ENCODE measurements at regions not wholly inside any gene's neighbourhood (a gene's known extent, or its start where the extent isn't known, plus 50 kb on each side); places are given as distances from the start of the nearest gene placed in this dataset.

GRCh38 chr10:131430716-131431412, 119.3 kb upstream of the TCERG1L start:
- TF ChIP-seq POLR2A (IDR thresholded peaks at IDR 0.05; ENCODE audit: low read depth, low read length): no peak
- no peak for DNase-seq (ENCODE audit: insufficient read length, low spot score)
- no peak for FAIRE-seq

- TF ChIP-seq POLR2A (IDR thresholded peaks at IDR 0.05; ENCODE audit: low read depth, low read length): no peak
- DNase-seq (ENCODE audit: insufficient read length, low spot score) (no peak), FAIRE-seq (no peak)
Measured at GRCh38 chr10:131431533-131431932, 120.0 kb upstream of the TCERG1L start.

GRCh38 chr10:131431978-131432690, 120.6 kb upstream of the TCERG1L start:
- no peak for TF ChIP-seq POLR2A (IDR thresholded peaks at IDR 0.05; ENCODE audit: low read depth, low read length)
- DNase-seq (ENCODE audit: insufficient read length, low spot score) (no peak), FAIRE-seq (no peak)

GRCh38 chr10:131433568-131433967, 122.0 kb upstream of the TCERG1L start:
- FAIRE-seq (no peak), DNase-seq (ENCODE audit: insufficient read length, low spot score) (no peak)
- TF ChIP-seq POLR2A (IDR thresholded peaks at IDR 0.05; ENCODE audit: low read depth, low read length): no peak

GRCh38 chr10:131435232-131435631, 123.7 kb upstream of the TCERG1L start:
- DNase-seq (ENCODE audit: insufficient read length, low spot score): no peak
- no peak for TF ChIP-seq POLR2A (IDR thresholded peaks at IDR 0.05; ENCODE audit: low read depth, low read length)
- no peak for FAIRE-seq

- FAIRE-seq (no peak), DNase-seq (ENCODE audit: insufficient read length, low spot score) (no peak)
- TF ChIP-seq POLR2A (IDR thresholded peaks at IDR 0.05; ENCODE audit: low read depth, low read length): no peak
Measured at GRCh38 chr10:131435760-131436457, 124.4 kb upstream of the TCERG1L start.

- TF ChIP-seq POLR2A (IDR thresholded peaks at IDR 0.05; ENCODE audit: low read depth, low read length): no peak
- FAIRE-seq (no peak), DNase-seq (ENCODE audit: insufficient read length, low spot score) (no peak)
Measured at GRCh38 chr10:131436458-131436857, 124.9 kb upstream of the TCERG1L start.

- FAIRE-seq: no peak
- TF ChIP-seq POLR2A (IDR thresholded peaks at IDR 0.05; ENCODE audit: low read depth, low read length): no peak
- no peak for DNase-seq (ENCODE audit: insufficient read length, low spot score)
Measured at GRCh38 chr10:131437556-131438475, 126.3 kb upstream of the TCERG1L start.

GRCh38 chr10:131438665-131439064, 127.1 kb upstream of the TCERG1L start:
- DNase-seq (ENCODE audit: insufficient read length, low spot score) (no peak), FAIRE-seq (no peak)
- TF ChIP-seq POLR2A (IDR thresholded peaks at IDR 0.05; ENCODE audit: low read depth, low read length): no peak

- no peak for DNase-seq (ENCODE audit: insufficient read length, low spot score)
- no peak for TF ChIP-seq POLR2A (IDR thresholded peaks at IDR 0.05; ENCODE audit: low read depth, low read length)
- no peak for FAIRE-seq
Measured at GRCh38 chr10:131439705-131440104, 128.2 kb upstream of the TCERG1L start.

- FAIRE-seq (no peak), DNase-seq (ENCODE audit: insufficient read length, low spot score) (no peak)
- TF ChIP-seq POLR2A (IDR thresholded peaks at IDR 0.05; ENCODE audit: low read depth, low read length): no peak
Measured at GRCh38 chr10:131440405-131441360, 129.2 kb upstream of the TCERG1L start.

GRCh38 chr10:131442271-131442670, 130.8 kb upstream of the TCERG1L start:
- FAIRE-seq (no peak), DNase-seq (ENCODE audit: insufficient read length, low spot score) (no peak)
- TF ChIP-seq POLR2A (IDR thresholded peaks at IDR 0.05; ENCODE audit: low read depth, low read length): no peak

- FAIRE-seq: no peak
- DNase-seq (ENCODE audit: insufficient read length, low spot score): no peak
- no peak for TF ChIP-seq POLR2A (IDR thresholded peaks at IDR 0.05; ENCODE audit: low read depth, low read length)
Measured at GRCh38 chr10:131444286-131444685, 132.8 kb upstream of the TCERG1L start.
